HEK293 (cell line): ENCODE measurements at regions not wholly inside any gene's neighbourhood (a gene's known extent, or its start where the extent isn't known, plus 50 kb on each side); places are given as distances from the start of the nearest gene placed in this dataset.

ENCODE experiments used
- CTCF ChIA-PET: fragments of 350-600 bp; formaldehyde crosslinking; extraction: SDS; loops from one replicate; lab custom pipeline; 2021; ENCODE audit warnings: antibody characterized with exemption; lab: Yijun Ruan, JAX
- POLR2A ChIA-PET: fragments of 300-600 bp; formaldehyde crosslinking; extraction: SDS; loops from one replicate; lab custom pipeline; 2020; ENCODE audit warnings: antibody characterized with exemption, inconsistent platforms; lab: Yijun Ruan, JAX
- H3K27ac ChIP-seq: fragments of 200-500 bp; sonication (Bioruptor generic); 2 replicates; pipeline ENCODE4 v1.5.1; 2014; ENCODE audit warnings: low read depth, low read length, control low read depth, inconsistent platforms; ENCODE audit errors: extremely low read depth
- H3K36me3 ChIP-seq, 2 experiments: fragments of 200-500 bp in 1 of 2; sonication (Bioruptor generic) in 1 of 2; 1 replicate in 1 of 2; 2 replicates in 1 of 2; pipeline ENCODE4 v1.5.1; 2014 to 2017; ENCODE audit warnings: inconsistent platforms in 2 of 2, low read length in 2 of 2; ENCODE audit not compliant: control insufficient read depth in 2 of 2, insufficient read depth in 1 of 2
- H3K4me1 ChIP-seq: fragments of 200-500 bp; sonication (Bioruptor generic); 2 replicates; pipeline ENCODE4 v1.5.1; 2014; ENCODE audit warnings: mild to moderate bottlenecking, low read length, inconsistent platforms; ENCODE audit not compliant: control insufficient read depth, insufficient read depth
- H3K4me3 ChIP-seq: 2 replicates; pipeline ENCODE4 v1.5.1; 2011; ENCODE audit warnings: low read depth, mild to moderate bottlenecking, control low read depth, low read length, moderate library complexity
- H3K9me3 ChIP-seq: fragments of 200-500 bp; sonication (Bioruptor generic); 2 replicates; pipeline ENCODE4 v1.5.1; 2014; ENCODE audit warnings: low read depth, low read length, inconsistent platforms; ENCODE audit not compliant: control insufficient read depth, insufficient read depth
- ELK4 ChIP-seq: IDR thresholded peaks from 2 replicates; pipeline ENCODE4 v1.6.1; 2011; ENCODE audit warnings: mild to moderate bottlenecking, low read depth, low read length, borderline replicate concordance
- HOXA7 ChIP-seq: sonication (generic); formaldehyde crosslinking; IDR thresholded peaks from 2 replicates; pipeline ENCODE4 v1.8.1; 2022; ENCODE audit warnings: missing genetic modification reagents, borderline replicate concordance
- KLF16 ChIP-seq: fragments of 450-650 bp; formaldehyde crosslinking; IDR thresholded peaks from 2 replicates; pipeline ENCODE4 v1.5.1; 2017; ENCODE audit warnings: missing biosample characterization, missing genetic modification characterization
- KLF9 ChIP-seq: fragments of 450-650 bp; formaldehyde crosslinking; IDR thresholded peaks from 2 replicates; pipeline ENCODE4 v1.5.1; 2016; ENCODE audit warnings: missing biosample characterization, missing genetic modification characterization, low read depth
- MYNN ChIP-seq: fragments of 450-650 bp; formaldehyde crosslinking; IDR thresholded peaks from 2 replicates; pipeline ENCODE4 v1.5.1; 2016; ENCODE audit warnings: missing biosample characterization, missing genetic modification characterization, borderline replicate concordance
- RBAK ChIP-seq: fragments of 450-650 bp; formaldehyde crosslinking; IDR thresholded peaks from 2 replicates; pipeline ENCODE4 v1.5.1; 2016; ENCODE audit warnings: missing biosample characterization, missing genetic modification characterization
- SP3 ChIP-seq: fragments of 450-650 bp; formaldehyde crosslinking; IDR thresholded peaks from 2 replicates; pipeline ENCODE4 v1.5.1; 2016; ENCODE audit warnings: missing biosample characterization, missing genetic modification characterization
- YY2 ChIP-seq: fragments of 450-650 bp; formaldehyde crosslinking; IDR thresholded peaks from 2 replicates; pipeline ENCODE4 v1.5.1; 2016; ENCODE audit warnings: missing biosample characterization, missing genetic modification characterization
- ZNF19 ChIP-seq: fragments of 450-650 bp; formaldehyde crosslinking; IDR thresholded peaks from 2 replicates; pipeline ENCODE4; 2016; ENCODE audit warnings: missing biosample characterization, missing genetic modification characterization, low read depth
- ZNF239 ChIP-seq: fragments of 450-650 bp; formaldehyde crosslinking; IDR thresholded peaks from 2 replicates; pipeline ENCODE4 v1.5.1; 2016; ENCODE audit warnings: missing biosample characterization, missing genetic modification characterization
- ZNF292 ChIP-seq: fragments of 450-650 bp; formaldehyde crosslinking; IDR thresholded peaks from 2 replicates; pipeline ENCODE4 v1.5.1; 2016; ENCODE audit warnings: low read depth, missing biosample characterization, missing genetic modification characterization, borderline replicate concordance
- ZNF362 ChIP-seq: fragments of 450-650 bp; formaldehyde crosslinking; IDR thresholded peaks from 2 replicates; pipeline ENCODE4 v1.5.1; 2016; ENCODE audit warnings: missing biosample characterization, missing genetic modification characterization
- ZNF514 ChIP-seq: fragments of 450-650 bp; formaldehyde crosslinking; IDR thresholded peaks from 2 replicates; pipeline ENCODE4 v1.5.1; 2016; ENCODE audit warnings: missing biosample characterization, missing genetic modification characterization
- ZNF521 ChIP-seq: fragments of 450-650 bp; formaldehyde crosslinking; IDR thresholded peaks from 2 replicates; pipeline ENCODE4 v1.5.1; 2017; ENCODE audit warnings: missing biosample characterization, mild to moderate bottlenecking, missing genetic modification characterization
- ZNF596 ChIP-seq: fragments of 450-650 bp; IDR thresholded peaks from 2 replicates; pipeline ENCODE4 v1.5.0; 2018; ENCODE audit warnings: missing biosample characterization, mild to moderate bottlenecking, missing genetic modification characterization, moderate library complexity
- ZNF623 ChIP-seq: fragments of 450-650 bp; formaldehyde crosslinking; IDR thresholded peaks from 2 replicates; pipeline ENCODE4 v1.5.1; 2016; ENCODE audit warnings: missing biosample characterization, missing genetic modification characterization
- ZNF654 ChIP-seq: fragments of 450-650 bp; formaldehyde crosslinking; IDR thresholded peaks from 2 replicates; pipeline ENCODE4 v1.5.1; 2016; ENCODE audit warnings: low read depth, missing biosample characterization, missing genetic modification characterization
- ZNF658 ChIP-seq: fragments of 450-650 bp; formaldehyde crosslinking; IDR thresholded peaks from 2 replicates; pipeline ENCODE4; 2016; ENCODE audit warnings: missing biosample characterization, missing genetic modification characterization
- ZNF791 ChIP-seq: fragments of 450-650 bp; formaldehyde crosslinking; IDR thresholded peaks from 2 replicates; pipeline ENCODE4 v1.5.1; 2016; ENCODE audit warnings: missing biosample characterization, missing genetic modification characterization
- ZSCAN23 ChIP-seq: fragments of 450-650 bp; formaldehyde crosslinking; IDR thresholded peaks from 2 replicates; pipeline ENCODE4 v1.5.1; 2016; ENCODE audit warnings: missing biosample characterization, missing genetic modification characterization
- TF ChIP-seq, protein P1 (sequence below): fragments of 450-650 bp; formaldehyde crosslinking; IDR thresholded peaks from 2 replicates; pipeline ENCODE4 v1.5.1; 2017; ENCODE audit warnings: missing biosample characterization, missing genetic modification characterization

GRCh38 chr16:77569406-77569805 lies 134.6 kb upstream of the ADAMTS18 start (continued):
- TF ChIP-seq, protein P1, sequence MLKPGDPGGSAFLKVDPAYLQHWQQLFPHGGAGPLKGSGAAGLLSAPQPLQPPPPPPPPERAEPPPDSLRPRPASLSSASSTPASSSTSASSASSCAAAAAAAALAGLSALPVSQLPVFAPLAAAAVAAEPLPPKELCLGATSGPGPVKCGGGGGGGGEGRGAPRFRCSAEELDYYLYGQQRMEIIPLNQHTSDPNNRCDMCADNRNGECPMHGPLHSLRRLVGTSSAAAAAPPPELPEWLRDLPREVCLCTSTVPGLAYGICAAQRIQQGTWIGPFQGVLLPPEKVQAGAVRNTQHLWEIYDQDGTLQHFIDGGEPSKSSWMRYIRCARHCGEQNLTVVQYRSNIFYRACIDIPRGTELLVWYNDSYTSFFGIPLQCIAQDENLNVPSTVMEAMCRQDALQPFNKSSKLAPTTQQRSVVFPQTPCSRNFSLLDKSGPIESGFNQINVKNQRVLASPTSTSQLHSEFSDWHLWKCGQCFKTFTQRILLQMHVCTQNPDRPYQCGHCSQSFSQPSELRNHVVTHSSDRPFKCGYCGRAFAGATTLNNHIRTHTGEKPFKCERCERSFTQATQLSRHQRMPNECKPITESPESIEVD (tag by site-specific recombination): no peak
- no peak for TF ChIP-seq ELK4
- TF ChIP-seq KLF9: no peak

DNA sequence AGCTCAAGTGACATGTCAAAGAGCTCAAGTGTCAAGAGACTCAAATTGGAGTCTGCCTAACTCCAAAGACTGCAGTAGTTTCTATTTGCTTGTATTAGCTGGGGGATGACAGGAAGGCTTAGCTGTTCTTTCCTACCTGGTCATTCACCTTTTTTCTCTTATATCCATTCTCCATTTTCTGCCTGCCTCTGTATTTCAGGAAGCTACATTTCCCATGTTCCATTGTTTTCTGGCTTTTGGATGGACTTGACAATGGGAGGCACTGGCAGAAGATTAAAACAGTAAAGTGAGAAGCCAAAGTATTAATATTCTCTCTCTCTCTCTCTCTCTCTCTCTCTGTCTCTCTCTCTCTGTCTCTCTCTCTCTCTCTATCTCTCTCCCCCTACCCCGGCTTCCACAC lies 135.7 kb upstream of the ADAMTS18 start:
- ChIA-PET CTCF (interaction anchor here (0.6 to 4.1 kb wide), 6 partner anchors 14 to 383 kb away, joined by 3 to 20 read pairs (median 3); no protein-coding TSS in a partner anchor), POLR2A (no interaction called here)
- no peaks in the 10 kb centered on the region for H3K36me3 ChIP-seq
- no peaks in the 10 kb centered on the region for H3K9me3 ChIP-seq
- no peaks in the 10 kb centered on the region; the same call in 1 of the 2 replicates for H3K4me1 ChIP-seq
- no peak for TF ChIP-seq MYNN (tag by site-specific recombination)
- TF ChIP-seq ZNF654 (tag by site-specific recombination): no peak
- no peak for TF ChIP-seq KLF16 (tag by site-specific recombination)
- no peak for TF ChIP-seq ZNF521
- TF ChIP-seq SP3 (tag by site-specific recombination): no peak
- TF ChIP-seq ZNF292 (tag by site-specific recombination): no peak
- TF ChIP-seq ZNF596: peak; percentile 75; the same call in 1 of the 2 replicates
- TF ChIP-seq, all 188 proteins: peak for 1
- Histone ChIP-seq H3K4me3 (no peak overlapping the region), H3K27ac (no peak overlapping the region)

- Histone ChIP-seq H3K9me3 (no peaks in the 10 kb centered on the region), H3K4me1 (no peaks in the 10 kb centered on the region; the same call in 1 of the 2 replicates), H3K4me3 (no peak overlapping the region)
- POLR2A ChIA-PET: no interaction called here
- TF ChIP-seq ZNF239 (tag by site-specific recombination) (no peak), ZNF654 (tag by site-specific recombination) (no peak), ZNF623 (tag by site-specific recombination) (no peak), ZNF658 (tag by site-specific recombination) (no peak), ZNF19 (tag by site-specific recombination) (no peak), RBAK (tag by site-specific recombination) (no peak), ZNF514 (no peak), YY2 (tag by site-specific recombination) (no peak), ZNF791 (tag by site-specific recombination) (no peak), ZNF362 (tag by site-specific recombination) (no peak), HOXA7 (CRISPR knock-in tag) (no peak), ZSCAN23 (tag by site-specific recombination) (no peak)
- TF ChIP-seq, all 188 proteins: peak for 0
- H3K36me3 ChIP-seq: no peaks in the 10 kb centered on the region
- CTCF ChIA-PET: interaction anchor here (0.6 to 4.1 kb wide), 8 partner anchors 11 to 355 kb away, joined by 3 to 20 read pairs (median 3); no protein-coding TSS in a partner anchor
- H3K27ac ChIP-seq: no peak overlapping the region
Measured at GRCh38 chr16:77571115-77571862, 136.5 kb upstream of the ADAMTS18 start.
